Transverse colon (tissue), 3 donors: ENCODE measurements at regions not wholly inside any gene's neighbourhood (a gene's known extent, or its start where the extent isn't known, plus 50 kb on each side); places are given as distances from the start of the nearest gene placed in this dataset.

Source experiments
- EP300 ChIP-seq: sonication (generic); formaldehyde crosslinking; IDR thresholded peaks from one replicate; pipeline ENCODE4 v1.6.1; 2017; ENCODE audit warnings: antibody characterized with exemption, low read depth
- POLR2A ChIP-seq: fragments of 450-650 bp; IDR thresholded peaks from one replicate; pipeline ENCODE4 v1.6.1; 2016; ENCODE audit warnings: antibody characterized with exemption, mild to moderate bottlenecking, moderate library complexity
- TF ChIP-seq, protein P1 (sequence below), 5 experiments: fragments of 200-600 bp in 3 of 5; fragments of 450-650 bp in 2 of 5; sonication (generic) in 3 of 5; IDR thresholded peaks; 1 replicate in 2 of 5; 2 replicates in 3 of 5; pipeline ENCODE4 v1.5.1; 2016 to 2017; ENCODE audit warnings: antibody characterized with exemption in 5 of 5, inconsistent platforms in 3 of 5, mild to moderate bottlenecking in 2 of 5, moderate library complexity in 1 of 5

DNA sequence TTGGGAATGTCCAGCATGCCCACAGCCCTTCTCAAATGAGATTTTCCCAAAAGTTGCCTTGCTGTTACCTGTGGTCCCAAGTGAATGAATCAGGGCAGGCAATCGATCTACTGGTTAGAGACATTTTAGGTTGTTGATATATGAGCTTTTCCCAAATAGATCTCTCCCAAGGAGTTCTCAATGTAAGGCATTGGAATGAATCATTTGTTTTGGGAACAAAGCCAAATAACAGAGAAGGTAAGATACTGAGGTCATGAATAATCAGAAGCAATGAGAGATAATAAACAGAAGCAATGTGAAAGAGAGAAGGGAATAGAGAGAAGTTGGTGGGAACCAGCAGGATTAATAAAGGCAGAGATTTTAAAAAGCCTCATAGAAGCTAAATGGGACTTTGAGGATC lies 93.6 kb upstream of the FER start:
- TF ChIP-seq, protein P1, sequence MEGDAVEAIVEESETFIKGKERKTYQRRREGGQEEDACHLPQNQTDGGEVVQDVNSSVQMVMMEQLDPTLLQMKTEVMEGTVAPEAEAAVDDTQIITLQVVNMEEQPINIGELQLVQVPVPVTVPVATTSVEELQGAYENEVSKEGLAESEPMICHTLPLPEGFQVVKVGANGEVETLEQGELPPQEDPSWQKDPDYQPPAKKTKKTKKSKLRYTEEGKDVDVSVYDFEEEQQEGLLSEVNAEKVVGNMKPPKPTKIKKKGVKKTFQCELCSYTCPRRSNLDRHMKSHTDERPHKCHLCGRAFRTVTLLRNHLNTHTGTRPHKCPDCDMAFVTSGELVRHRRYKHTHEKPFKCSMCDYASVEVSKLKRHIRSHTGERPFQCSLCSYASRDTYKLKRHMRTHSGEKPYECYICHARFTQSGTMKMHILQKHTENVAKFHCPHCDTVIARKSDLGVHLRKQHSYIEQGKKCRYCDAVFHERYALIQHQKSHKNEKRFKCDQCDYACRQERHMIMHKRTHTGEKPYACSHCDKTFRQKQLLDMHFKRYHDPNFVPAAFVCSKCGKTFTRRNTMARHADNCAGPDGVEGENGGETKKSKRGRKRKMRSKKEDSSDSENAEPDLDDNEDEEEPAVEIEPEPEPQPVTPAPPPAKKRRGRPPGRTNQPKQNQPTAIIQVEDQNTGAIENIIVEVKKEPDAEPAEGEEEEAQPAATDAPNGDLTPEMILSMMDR (IDR thresholded peaks at IDR 0.05) = no peak
- TF ChIP-seq EP300 (no peak), POLR2A (no peak)
